ENCODE measurements at regions not wholly inside any gene's neighbourhood (a gene's known extent, or its start where the extent isn't known, plus 50 kb on each side); places are given as distances from the start of the nearest gene placed in this dataset.
A peak's percentile ranks its signal among the peaks of the same experiment; 100 is the strongest.

- no peak for DNase-seq (ENCODE audit: low read depth)
- no peak overlapping the region for H3K4me3 ChIP-seq (ENCODE audit: low read depth, low read length)
Measured at GRCh38 chr2:195382186-195382585, 274.8 kb upstream of the SLC39A10 start.

DNA sequence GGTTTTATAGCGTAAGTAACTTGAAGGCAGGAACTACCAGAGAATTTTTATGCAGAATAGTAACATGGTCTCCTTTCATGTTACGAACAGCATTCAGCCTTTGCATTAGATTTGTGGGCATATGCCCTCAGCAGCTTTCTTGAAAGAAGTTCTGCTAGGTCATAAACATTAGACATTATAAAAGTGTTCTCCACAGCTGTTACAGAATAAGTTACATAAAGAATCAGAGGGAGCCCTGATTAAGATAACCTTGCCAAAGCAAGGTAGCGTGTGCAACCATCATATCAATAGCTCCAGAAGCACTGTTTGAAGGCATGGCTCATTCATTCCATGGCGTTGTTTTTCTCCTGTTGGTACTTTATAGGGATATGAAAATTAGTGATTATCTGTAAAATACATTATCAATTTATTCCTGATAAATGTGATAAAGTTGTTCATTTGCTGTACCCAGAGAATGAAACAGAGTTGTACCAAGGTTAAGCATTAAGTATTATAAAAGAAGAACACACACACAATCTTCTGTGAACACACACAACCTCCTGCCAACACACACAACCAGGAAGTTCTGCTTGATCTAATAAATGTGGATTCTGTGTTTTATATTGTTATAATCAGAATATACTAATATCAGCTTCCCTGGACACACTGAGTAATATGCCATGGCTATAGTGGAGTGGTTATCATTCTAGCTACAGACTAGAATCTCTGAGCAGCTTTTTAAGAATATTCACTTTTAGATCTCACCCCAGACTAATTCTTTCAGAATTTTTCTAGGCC is 286.7 kb upstream of the SLC39A10 start:
- no peak for DNase-seq (ENCODE audit: low read depth)
- H3K4me3 ChIP-seq (ENCODE audit: low read depth, low read length): no peak overlapping the region

- DNase-seq (ENCODE audit: low read depth): no peak
- no peak overlapping the region for H3K4me3 ChIP-seq (ENCODE audit: low read depth, low read length)
Measured at GRCh38 chr2:195369218-195369587, 287.8 kb upstream of the SLC39A10 start.

DNA sequence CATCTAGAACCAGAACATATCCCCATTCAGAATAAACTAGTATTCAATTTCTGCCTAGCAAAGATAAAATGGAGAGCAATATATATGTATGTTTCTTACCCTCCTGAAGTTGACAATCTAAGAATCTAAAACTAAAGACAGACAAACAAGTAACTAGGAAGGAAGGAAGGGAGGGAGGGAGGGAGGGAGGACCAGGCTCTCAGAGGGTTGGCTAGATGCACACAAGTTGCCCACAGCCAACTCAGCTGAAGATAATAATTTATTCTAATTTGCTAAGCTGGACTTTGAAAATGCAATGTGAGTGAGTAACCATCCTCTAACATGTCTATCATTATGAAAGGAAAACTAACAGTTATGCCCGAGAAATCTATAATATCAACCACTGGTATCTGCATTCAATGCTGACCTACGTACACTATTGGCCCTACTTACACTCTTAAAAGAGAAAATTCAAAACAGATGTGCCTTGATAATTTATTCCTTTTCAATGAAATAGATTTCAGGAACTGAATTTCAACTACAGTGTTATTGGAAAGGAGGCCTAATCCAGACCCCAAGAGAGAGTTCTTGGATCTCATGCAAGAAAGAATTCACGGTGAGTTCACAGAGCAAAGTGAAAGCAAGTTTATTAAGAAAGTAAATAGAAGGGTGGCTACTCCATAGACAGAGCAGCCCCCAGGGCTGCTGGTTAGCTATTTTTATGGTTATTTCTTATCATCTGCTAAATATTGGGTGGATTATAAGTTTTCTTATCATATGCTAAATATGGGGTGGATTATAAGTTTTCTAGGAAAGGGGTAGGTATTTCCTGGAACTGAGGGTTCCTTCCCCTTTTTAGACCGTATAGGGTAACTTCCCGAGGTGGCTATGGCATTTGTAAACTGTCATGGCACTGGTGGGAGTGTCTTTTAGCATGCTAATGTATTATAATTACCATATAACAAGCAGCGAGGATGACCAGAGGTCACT is 288.5 kb upstream of the SLC39A10 start:
- no peak overlapping the region for H3K4me3 ChIP-seq (ENCODE audit: low read depth, low read length)
- no peak for DNase-seq (ENCODE audit: low read depth)

- no peak for DNase-seq (ENCODE audit: low read depth)
- no peak overlapping the region for H3K4me3 ChIP-seq (ENCODE audit: low read depth, low read length)
Measured at GRCh38 chr2:195367809-195368208, 289.2 kb upstream of the SLC39A10 start.

GRCh38 chr2:195364015-195364965 is 292.7 kb upstream of the SLC39A10 start:
- no peak for DNase-seq (ENCODE audit: low read depth)
- H3K4me3 ChIP-seq (ENCODE audit: low read depth, low read length): no peak overlapping the region

- no peak overlapping the region for H3K4me3 ChIP-seq (ENCODE audit: low read depth, low read length)
- peak; percentile 17 for DNase-seq (ENCODE audit: low read depth)
Measured at GRCh38 chr2:195363496-195363895, 293.5 kb upstream of the SLC39A10 start.

DNA sequence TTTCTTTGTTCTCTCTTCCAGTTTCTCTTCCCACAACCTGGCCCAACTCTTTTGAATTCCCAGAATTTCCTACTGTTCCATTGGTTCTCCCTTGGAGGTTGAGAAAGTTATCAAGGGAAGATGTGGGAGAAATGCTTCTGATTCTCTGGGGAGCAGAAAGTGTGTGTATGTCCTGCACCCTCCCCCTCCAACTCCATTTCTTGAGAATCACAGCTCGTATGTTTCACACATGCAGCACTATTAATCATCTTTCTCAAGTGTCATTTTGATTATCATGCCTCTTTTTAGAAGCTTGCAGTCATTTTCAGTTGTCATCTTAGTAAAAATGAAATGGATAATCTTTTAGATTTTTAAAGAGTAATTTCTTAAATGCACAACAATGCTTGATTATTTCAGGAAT is 296.8 kb upstream of the SLC39A10 start:
- DNase-seq (ENCODE audit: low read depth): no peak
- H3K4me3 ChIP-seq (ENCODE audit: low read depth, low read length): no peak overlapping the region

DNA sequence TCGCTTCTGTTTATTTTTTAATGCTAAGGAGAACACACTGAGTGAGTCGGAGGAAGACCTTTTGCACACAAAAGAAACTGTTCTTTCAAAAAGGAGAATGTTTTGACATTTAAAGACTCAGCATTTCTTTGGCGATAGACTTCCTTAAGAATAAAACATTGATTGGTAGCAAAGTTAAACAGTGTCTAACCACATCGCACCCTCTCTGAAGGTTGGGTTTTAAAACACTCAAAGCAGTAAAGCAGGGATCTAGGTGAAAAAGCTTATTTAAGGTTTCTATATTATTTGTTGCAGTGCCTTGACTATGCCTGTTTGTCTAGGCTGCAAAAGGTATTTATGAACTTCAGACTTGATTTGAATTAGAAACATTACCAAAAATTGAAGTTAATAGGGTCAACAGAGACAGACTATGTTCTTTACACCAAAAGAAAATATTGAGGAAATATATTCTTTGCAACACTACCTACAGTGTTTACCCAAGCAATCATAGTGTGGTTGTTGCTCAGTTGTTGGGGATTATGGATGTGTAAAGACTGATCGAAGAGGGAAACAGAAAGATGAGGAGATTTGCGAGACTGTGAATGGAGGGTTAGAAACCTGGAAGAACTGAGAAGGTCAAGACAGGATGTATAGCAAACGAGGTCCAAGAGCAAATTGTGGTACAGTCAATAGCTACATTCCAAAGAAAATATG is 297.8 kb upstream of the SLC39A10 start:
- no peak for DNase-seq (ENCODE audit: low read depth)
- no peak overlapping the region for H3K4me3 ChIP-seq (ENCODE audit: low read depth, low read length)

DNA sequence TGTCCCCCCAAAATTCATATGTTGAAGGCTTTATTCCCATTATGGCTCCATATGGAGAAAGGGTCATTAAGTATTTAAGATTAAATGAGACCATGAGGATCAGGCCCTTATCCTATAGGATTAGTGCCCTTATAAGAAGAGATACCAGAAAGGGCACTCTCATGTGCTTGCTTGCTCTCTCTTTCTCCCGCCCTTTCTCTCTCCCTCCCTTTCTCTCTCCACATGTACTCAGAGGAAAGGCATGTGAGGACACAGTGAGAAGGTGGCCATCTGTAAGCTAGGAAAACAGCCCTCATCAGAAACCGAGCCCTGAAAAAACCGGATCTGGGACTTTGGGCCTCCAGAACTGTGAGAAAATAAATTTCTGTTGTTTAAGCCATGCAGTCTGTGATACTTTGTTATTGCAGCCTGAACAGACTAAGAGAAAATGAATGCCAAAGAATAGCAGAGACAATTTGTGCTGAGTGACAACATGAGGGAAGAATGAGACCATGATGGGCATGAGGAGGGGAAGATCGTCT is 300.0 kb upstream of the SLC39A10 start:
- H3K4me3 ChIP-seq (ENCODE audit: low read depth, low read length): no peak overlapping the region
- no peak for DNase-seq (ENCODE audit: low read depth)

GRCh38 chr2:195356026-195356425 is 301.0 kb upstream of the SLC39A10 start:
- DNase-seq (ENCODE audit: low read depth): no peak
- H3K4me3 ChIP-seq (ENCODE audit: low read depth, low read length): no peak overlapping the region

DNA sequence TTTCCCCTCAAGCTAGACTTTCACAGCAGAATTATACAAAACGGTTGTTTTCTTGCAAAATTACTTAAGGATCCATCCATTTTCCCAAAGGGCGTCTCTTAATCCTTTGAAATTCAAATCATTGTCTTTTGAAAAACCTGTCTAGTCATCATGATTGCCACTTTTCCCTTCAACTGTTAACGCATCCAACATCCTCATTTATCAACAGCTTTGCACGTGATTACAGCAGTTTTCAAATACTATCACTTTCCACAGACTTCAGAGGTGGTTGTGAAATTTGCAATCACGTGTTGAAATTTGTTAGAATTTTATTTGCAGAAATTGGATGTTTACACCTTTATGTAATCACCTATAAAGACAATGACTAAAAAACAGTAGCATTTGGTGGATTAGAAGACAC is 304.4 kb upstream of the SLC39A10 start:
- no peak overlapping the region for H3K4me3 ChIP-seq (ENCODE audit: low read depth, low read length)
- no peak for DNase-seq (ENCODE audit: low read depth)

DNA sequence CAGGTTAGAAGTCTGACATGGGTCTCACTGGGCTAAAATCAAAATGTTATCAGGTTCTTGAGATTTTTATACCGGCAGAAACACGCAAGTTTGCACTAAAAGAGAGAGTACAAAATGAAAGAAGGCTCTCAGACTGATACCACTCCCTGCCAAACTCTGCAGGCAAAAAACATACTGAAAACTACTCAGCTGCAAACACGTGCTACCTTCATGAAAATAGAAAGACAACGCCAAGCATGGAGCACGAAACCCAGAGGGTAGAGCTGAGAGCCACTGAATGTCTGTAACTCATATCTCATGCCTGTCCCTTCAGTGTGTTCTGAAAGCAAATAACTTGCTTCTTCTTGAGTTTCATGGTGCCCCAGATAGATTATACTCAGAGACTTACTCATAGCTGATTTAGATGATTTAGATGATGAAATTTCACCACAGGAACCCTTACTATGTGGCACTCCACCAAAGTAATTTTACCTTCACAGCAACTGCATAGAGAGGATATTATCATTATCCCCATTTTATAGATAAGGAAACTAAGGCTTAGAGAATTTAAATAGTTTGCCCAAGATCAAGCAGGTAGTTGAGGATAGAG is 313.0 kb upstream of the SLC39A10 start:
- no peak overlapping the region for H3K4me3 ChIP-seq (ENCODE audit: low read depth, low read length)
- peak; percentile 16 for DNase-seq (ENCODE audit: low read depth)

DNA sequence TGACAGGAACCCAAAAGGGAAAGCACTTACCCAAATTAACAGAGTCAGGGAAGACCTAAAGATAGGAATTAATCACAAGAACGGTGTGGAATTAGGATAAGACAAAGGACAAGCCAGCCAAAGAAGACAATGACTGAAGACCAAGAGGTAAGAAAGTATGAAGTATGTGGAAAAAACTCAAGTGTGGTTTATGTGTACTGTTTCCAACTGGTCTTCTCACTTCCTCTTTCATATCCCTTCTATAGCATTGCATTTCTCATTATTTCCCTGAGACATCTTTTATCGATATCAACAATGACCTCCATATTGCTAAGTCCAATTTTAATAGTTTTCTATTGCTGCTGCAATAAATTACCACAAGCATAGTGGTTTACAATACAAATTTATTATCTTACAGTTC is 313.5 kb upstream of the SLC39A10 start:
- DNase-seq (ENCODE audit: low read depth): no peak
- H3K4me3 ChIP-seq (ENCODE audit: low read depth, low read length): no peak overlapping the region

DNA sequence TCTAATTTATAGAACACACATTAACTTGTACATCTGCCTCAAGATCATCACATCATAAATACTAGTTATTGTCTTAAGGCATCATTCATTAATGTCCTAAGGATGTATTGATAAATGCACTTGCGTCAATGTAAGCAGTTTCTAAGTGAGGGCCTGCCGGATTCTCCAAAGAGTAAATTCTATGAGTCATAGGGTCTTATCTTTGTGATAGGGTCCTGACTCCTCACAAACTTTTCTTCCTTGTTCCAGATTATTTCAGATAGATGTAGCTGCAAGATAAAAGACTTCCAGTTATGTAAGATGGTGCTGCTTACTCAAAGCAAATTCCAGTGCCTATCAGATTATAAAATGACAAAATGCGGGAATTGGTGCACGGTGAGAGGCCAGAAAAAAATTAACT is 315.0 kb upstream of the SLC39A10 start:
- H3K4me3 ChIP-seq (ENCODE audit: low read depth, low read length): no peak overlapping the region
- DNase-seq (ENCODE audit: low read depth): no peak

GRCh38 chr2:195338856-195339255 is 318.2 kb upstream of the SLC39A10 start:
- no peak for DNase-seq (ENCODE audit: low read depth)
- H3K4me3 ChIP-seq (ENCODE audit: low read depth, low read length): no peak overlapping the region

- DNase-seq (ENCODE audit: low read depth): no peak
- H3K4me3 ChIP-seq (ENCODE audit: low read depth, low read length): no peak overlapping the region
Measured at GRCh38 chr2:195337597-195337996, 319.4 kb upstream of the SLC39A10 start.

DNA sequence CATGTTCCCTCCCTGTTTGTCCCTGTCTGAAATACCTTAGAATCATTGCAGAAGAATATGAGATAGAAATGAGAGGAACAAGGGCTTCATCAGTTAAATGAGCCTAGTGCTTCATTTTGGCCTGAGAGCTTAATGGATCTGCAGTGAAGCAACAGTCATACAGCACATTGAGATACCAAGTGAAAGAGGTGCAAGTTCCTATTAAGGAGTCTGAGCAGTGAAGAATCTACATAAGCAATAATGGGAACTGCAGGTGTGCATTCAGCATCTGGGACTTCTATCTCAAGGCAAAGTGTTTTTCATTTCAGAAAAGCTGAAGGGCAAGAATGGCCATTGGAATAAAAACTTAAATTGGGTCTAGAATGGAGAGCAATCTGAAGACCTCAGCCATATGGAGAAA is 323.2 kb upstream of the SLC39A10 start:
- DNase-seq (ENCODE audit: low read depth): no peak
- no peak overlapping the region for H3K4me3 ChIP-seq (ENCODE audit: low read depth, low read length)

All from skeletal muscle cell (primary cell).